IgD-negative memory B cell (primary cell): ENCODE measurements at regions not wholly inside any gene's neighbourhood (a gene's known extent, or its start where the extent isn't known, plus 50 kb on each side); places are given as distances from the start of the nearest gene placed in this dataset.
"Not testable (repeated sequence)": the region's sequence is repeated elsewhere in the genome, so short reads cannot be mapped to it uniquely, and the experiment has no call there.

Experiments
- H3K27ac Mint-ChIP-seq, 3 donors: one replicate each; pipeline ENCODE4 v1.8.0; 2020 to 2022; ENCODE audit warnings: mild to moderate bottlenecking in 3 of 3, mixed read lengths in 3 of 3, moderate library complexity in 1 of 3
- H3K27me3 Mint-ChIP-seq: one replicate; pipeline ENCODE4 v1.8.0; 2021; ENCODE audit warnings: mixed read lengths
- H3K36me3 Mint-ChIP-seq: one replicate; pipeline ENCODE4 v1.8.0; 2020; ENCODE audit warnings: mild to moderate bottlenecking, mixed read lengths
- H3K4me1 Mint-ChIP-seq, 3 donors: one replicate each; pipeline ENCODE4 v1.8.0; 2020 to 2022; ENCODE audit warnings: mixed read lengths in 3 of 3, mild to moderate bottlenecking in 1 of 3
- H3K4me3 Mint-ChIP-seq, 4 donors: one replicate each; pipeline ENCODE4 v1.8.0; 2020 to 2022; ENCODE audit warnings: mild to moderate bottlenecking in 4 of 4, mixed read lengths in 4 of 4, moderate library complexity in 3 of 4
- H3K9me3 Mint-ChIP-seq, 3 donors: one replicate each; pipeline ENCODE4 v1.8.0; 2020 to 2021; ENCODE audit warnings: mixed read lengths in 3 of 3, mild to moderate bottlenecking in 1 of 3

DNA sequence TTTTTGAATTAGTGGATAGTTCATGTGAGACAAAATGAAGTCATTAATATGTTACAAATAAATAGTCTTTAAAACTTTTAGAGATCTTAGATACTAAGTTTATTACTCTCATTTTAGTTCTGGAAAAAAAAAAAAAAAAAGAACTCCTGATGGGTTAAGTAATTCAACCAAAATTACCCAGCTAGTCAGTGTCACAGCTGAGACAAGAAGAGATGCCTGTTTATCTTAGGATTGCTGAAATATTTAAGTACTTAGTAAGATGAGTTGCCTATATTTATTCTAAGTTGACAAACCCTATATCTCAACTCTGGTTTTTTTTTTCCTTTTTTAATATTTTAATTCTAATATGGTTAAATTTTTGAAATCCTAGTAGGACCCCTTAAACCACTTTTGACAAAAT lies 781.0 kb upstream of the LRRN3 start:
- Mint-ChIP-seq H3K36me3 (no peaks in the 10 kb centered on the region), H3K4me3 (no peak overlapping the region), H3K27me3 (no peaks in the 10 kb centered on the region), H3K27ac (no peak overlapping the region), H3K9me3 (peaks cover 0 to 3% (median 0%) of the 10 kb centered on the region in 3 donors), H3K4me1 (peaks cover 0 to 1% (median 0%) of the 10 kb centered on the region in 3 donors)

DNA sequence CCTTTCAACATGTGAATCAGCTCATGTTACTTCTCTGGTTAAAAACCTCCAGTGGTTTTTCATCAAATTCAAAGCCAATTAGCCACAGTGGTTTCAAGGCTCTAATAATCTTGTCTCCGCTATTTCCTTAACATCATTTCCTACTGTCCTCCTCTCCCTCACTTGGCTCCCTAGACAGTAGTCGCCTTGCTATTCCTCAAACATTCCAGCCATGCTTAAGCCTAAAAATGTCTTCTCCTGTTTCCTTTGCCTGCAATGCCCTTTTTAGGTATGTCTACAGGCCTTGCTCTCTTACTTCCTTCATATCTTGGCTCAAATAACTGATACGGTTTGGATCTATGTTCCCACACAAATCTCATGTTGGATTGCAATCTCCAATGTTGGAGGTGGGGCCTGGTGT lies 779.4 kb upstream of the LRRN3 start:
- H3K27me3 Mint-ChIP-seq = no peaks in the 10 kb centered on the region
- no peaks in the 10 kb centered on the region for H3K36me3 Mint-ChIP-seq
- peaks cover 0 to 1% (median 0%) of the 10 kb centered on the region in 3 donors for H3K4me1 Mint-ChIP-seq
- H3K9me3 Mint-ChIP-seq = peaks cover 0 to 6% (median 3%) of the 10 kb centered on the region in 3 donors
- no peak overlapping the region for H3K27ac Mint-ChIP-seq
- no peak overlapping the region for H3K4me3 Mint-ChIP-seq

DNA sequence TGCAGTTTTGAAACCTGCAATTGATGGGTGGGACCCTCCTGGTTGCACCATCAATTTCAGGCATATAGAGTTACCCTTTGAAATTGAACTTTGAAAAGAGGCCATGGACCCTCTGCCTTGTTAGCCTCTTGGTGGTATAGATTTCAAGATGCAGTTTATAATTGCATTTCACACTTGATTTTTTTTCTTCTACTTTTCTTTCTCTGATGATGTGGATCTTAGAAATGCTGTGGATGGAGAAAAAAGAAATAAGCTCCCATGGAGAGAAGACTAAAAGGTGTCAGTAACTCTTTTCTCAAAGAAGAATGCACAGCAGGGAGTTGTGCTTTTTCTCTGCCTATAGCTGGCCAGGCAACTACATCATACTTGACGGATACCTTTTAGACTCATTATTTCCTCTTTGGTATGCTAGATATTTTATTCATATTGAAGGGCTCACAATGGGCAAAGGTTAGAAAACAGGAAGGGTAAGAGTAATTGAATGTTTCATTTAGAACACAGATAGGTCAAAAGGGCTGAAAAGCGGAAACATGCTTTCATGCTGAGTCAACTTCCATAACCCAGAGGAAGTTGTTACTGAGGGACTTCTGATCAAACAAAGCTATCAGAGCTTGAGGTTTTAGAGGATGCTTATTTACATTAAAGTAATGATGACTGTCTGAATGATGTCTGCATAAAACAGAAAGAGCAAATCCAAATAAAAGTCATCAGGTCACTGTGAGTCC lies 773.2 kb upstream of the LRRN3 start:
- no peaks in the 10 kb centered on the region for H3K36me3 Mint-ChIP-seq
- no peak overlapping the region for H3K27ac Mint-ChIP-seq
- no peaks in the 10 kb centered on the region for H3K27me3 Mint-ChIP-seq
- peaks cover 2 to 22% (median 7%) of the 10 kb centered on the region in 3 donors for H3K9me3 Mint-ChIP-seq
- H3K4me3 Mint-ChIP-seq = no peak overlapping the region
- H3K4me1 Mint-ChIP-seq = no peaks in the 10 kb centered on the region

DNA sequence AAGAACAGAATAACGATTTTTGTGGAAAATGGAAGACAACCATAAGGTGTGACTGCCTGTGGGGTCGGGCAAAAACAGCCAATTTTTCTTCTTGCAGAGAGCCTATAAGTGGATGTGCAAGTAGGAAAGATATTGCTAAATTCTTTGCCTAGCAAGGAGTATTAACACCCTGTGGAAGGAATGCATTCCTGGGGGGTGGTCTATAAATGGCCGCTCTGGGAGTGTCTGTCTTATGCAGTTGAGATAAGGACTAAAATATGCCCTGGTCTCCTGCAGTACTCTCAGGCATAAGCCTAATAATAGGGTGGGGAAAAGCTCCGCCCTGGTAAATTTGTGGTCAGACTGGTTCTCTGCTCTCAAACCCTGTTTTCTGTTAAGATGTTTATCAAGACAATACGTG lies 770.6 kb upstream of the LRRN3 start:
- not testable (repeated sequence) for H3K36me3 Mint-ChIP-seq, H3K27ac Mint-ChIP-seq, H3K27me3 Mint-ChIP-seq, H3K4me3 Mint-ChIP-seq, H3K4me1 Mint-ChIP-seq
- peaks cover 2 to 22% (median 7%) of the 10 kb centered on the region in 3 donors for H3K9me3 Mint-ChIP-seq

DNA sequence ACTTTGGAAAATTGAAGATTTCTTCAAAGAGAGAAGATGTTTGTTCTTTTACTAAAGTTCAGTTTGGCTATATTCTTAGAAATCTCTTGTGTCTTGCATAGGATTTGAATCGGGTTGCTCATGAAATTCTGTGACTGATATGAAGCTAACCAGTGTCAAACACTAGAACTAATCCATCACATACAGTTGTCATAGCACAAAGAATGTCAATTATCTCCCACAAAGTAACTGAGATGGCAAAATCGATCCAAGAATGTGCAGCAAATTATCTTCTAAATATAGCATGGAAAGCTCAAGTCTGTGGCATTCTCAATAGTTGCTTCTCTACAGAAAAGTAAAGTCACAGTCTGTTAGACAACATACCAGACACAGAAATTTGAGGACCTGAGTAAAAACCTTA lies 768.1 kb upstream of the LRRN3 start:
- H3K4me1 Mint-ChIP-seq = no peaks in the 10 kb centered on the region
- H3K27me3 Mint-ChIP-seq = no peaks in the 10 kb centered on the region
- no peak overlapping the region for H3K27ac Mint-ChIP-seq
- no peak overlapping the region for H3K4me3 Mint-ChIP-seq
- no peaks in the 10 kb centered on the region for H3K36me3 Mint-ChIP-seq
- H3K9me3 Mint-ChIP-seq = peaks cover 2 to 12% (median 3%) of the 10 kb centered on the region in 3 donors

DNA sequence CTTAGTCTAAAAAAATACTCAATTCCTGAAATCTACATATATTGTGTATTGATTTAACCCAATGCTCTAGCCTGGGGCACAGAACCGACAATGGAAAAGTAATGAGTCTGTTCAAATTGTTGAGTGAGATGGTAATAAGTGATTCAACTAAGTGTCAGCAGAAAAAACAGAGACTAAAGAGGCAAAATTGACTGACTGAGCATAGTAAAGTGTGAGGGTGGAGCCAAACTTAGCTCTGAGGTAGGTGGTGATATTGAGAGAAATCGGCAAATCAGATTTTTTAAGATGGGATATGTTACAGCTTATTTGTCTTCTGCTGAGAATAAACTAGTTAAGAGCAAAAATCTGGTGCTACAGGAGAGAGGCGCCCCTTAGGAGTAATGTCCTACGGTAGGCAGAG lies 764.0 kb upstream of the LRRN3 start:
- H3K36me3 Mint-ChIP-seq = no peaks in the 10 kb centered on the region
- no peak overlapping the region for H3K27ac Mint-ChIP-seq
- no peaks in the 10 kb centered on the region for H3K27me3 Mint-ChIP-seq
- H3K4me3 Mint-ChIP-seq = no peak overlapping the region
- H3K9me3 Mint-ChIP-seq = peaks cover 0 to 3% (median 0%) of the 10 kb centered on the region in 3 donors
- H3K4me1 Mint-ChIP-seq = no peaks in the 10 kb centered on the region

DNA sequence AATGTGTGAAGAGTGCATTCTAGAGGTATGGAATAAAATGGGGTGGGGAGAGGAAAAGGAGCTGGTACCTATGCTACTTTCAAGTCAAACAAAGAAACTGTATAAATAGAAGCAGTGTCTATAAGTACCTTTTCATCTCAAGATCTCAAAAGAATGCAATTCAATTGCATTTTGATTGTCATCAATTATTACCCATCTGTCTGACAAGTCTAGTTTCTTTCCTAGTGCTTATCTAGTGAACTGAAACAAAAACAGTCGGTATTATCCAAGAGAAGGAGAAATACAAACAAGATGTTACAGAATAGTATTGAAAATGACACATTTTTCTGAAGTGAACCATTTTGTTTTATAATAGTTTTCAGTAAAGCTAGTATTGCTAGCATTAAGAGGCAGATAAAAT lies 754.5 kb upstream of the LRRN3 start:
- H3K27ac Mint-ChIP-seq = no peak overlapping the region
- H3K27me3 Mint-ChIP-seq = no peaks in the 10 kb centered on the region
- no peak overlapping the region for H3K4me3 Mint-ChIP-seq
- H3K4me1 Mint-ChIP-seq = no peaks in the 10 kb centered on the region
- peaks cover 2 to 4% (median 4%) of the 10 kb centered on the region in 3 donors for H3K9me3 Mint-ChIP-seq
- no peaks in the 10 kb centered on the region for H3K36me3 Mint-ChIP-seq

DNA sequence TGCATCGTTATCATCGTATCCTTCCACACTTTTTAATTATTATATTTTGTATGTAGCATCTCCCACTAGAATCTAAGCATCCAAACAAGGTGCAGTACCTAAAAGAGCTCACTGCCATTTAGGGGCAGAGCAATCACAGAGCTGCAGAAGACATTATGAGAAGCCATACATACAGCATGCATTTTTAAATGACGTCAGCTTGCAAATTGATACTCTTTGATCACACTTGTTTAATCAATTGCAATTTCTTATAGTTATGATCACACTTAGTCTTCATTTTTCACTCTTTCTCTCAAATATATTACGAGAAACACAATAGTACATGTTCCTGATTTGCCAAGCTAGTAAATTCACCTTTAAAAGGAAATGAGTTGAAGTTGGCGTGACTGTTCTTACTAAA lies 753.3 kb upstream of the LRRN3 start:
- H3K4me1 Mint-ChIP-seq = no peaks in the 10 kb centered on the region
- H3K36me3 Mint-ChIP-seq = no peaks in the 10 kb centered on the region
- H3K27me3 Mint-ChIP-seq = no peaks in the 10 kb centered on the region
- no peak overlapping the region for H3K4me3 Mint-ChIP-seq
- peaks cover 2 to 4% (median 4%) of the 10 kb centered on the region in 3 donors for H3K9me3 Mint-ChIP-seq
- no peak overlapping the region for H3K27ac Mint-ChIP-seq

DNA sequence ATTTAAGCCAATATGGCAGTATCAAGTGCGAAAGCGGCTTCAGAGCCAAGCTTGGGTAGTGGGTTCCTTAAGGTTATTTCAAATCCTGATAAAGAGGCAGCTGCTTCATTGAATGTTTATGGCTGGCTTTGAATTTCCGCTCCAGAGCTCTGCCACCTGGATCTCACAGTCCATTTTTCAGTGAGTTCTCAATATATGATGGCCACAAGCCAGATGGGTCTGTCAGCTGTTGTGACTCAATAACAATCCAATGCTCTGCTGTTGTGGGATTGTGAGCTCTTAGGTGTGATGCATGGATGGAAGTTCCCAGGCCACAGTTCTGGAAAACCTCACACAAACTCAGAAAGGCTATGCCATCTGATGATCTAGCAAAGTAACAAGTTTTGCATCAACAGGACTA lies 743.8 kb upstream of the LRRN3 start:
- H3K27me3 Mint-ChIP-seq = no peaks in the 10 kb centered on the region
- H3K36me3 Mint-ChIP-seq = no peaks in the 10 kb centered on the region
- H3K9me3 Mint-ChIP-seq = peaks cover 3 to 5% (median 4%) of the 10 kb centered on the region in 3 donors
- H3K4me1 Mint-ChIP-seq = no peaks in the 10 kb centered on the region
- no peak overlapping the region for H3K27ac Mint-ChIP-seq
- H3K4me3 Mint-ChIP-seq = no peak overlapping the region

DNA sequence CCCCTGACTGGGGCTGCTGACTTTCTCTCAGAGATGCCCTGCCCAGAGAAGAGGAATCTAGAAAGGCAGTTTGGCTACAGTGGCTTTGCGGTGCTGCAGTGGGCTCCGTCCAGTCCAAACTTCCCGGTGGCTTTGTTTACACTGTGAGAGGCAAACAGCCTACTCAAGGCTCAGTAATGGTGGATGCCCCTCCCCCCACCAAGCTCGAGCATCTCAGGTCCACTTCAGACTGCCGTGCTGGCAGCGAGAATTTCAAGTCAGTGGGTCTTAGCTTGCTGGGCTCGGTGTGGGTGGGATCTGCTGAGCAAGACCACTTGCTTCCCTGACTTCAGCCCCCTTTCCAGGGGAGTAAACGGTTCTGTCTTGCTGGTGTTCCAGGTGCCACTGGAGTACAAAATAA lies 734.5 kb upstream of the LRRN3 start:
- H3K36me3 Mint-ChIP-seq = no peaks in the 10 kb centered on the region
- no peaks in the 10 kb centered on the region for H3K4me1 Mint-ChIP-seq
- H3K4me3 Mint-ChIP-seq = no peak overlapping the region
- H3K27ac Mint-ChIP-seq = no peak overlapping the region
- H3K9me3 Mint-ChIP-seq = peaks cover 0 to 11% (median 0%) of the 10 kb centered on the region in 3 donors
- no peaks in the 10 kb centered on the region for H3K27me3 Mint-ChIP-seq

DNA sequence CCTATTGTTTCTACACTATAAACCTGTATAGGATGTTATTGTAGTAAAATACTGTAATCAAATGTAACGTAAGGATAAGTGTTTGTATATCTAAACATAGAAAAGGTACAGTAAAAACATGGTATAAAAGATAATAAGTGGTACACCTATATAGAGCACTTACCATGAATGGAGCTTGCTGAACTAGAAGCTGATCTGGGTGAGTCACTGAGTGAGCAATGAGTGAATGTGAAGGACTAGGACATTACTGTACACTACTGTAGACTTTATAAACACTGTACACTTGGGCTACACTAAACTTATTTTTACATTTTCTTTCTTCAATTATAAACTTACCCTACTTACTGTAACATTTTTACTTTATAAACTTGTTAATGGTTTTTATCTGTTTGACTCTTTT lies 732.9 kb upstream of the LRRN3 start:
- Mint-ChIP-seq H3K27me3 (no peaks in the 10 kb centered on the region), H3K27ac (no peak overlapping the region), H3K4me1 (no peaks in the 10 kb centered on the region), H3K4me3 (no peak overlapping the region), H3K9me3 (peaks cover 0 to 6% (median 0%) of the 10 kb centered on the region in 3 donors), H3K36me3 (no peaks in the 10 kb centered on the region)

DNA sequence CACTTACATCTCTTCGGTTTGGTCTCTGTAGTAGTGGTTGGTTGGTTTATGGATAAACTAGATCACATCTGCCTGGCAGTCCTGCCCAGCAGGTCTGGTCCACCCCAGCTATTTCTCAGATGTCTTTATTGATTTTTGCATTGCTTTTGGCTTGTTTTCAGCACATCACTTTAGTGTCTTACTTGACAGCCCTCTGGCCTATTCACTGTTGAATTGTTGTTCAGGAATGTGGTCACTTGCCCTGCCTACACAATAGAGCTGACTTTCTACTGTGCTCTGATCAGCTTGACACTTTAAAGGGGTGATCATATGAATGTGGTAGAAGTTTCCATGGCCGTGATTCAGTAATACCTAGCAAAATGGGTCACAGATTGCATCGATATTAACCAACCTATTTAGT lies 719.2 kb upstream of the LRRN3 start:
- H3K27ac Mint-ChIP-seq = no peak overlapping the region
- H3K27me3 Mint-ChIP-seq = no peaks in the 10 kb centered on the region
- H3K4me1 Mint-ChIP-seq = no peaks in the 10 kb centered on the region
- H3K4me3 Mint-ChIP-seq = no peak overlapping the region
- H3K9me3 Mint-ChIP-seq = peaks cover 0 to 2% (median 1%) of the 10 kb centered on the region in 3 donors
- H3K36me3 Mint-ChIP-seq = peaks cover 2% of the 10 kb centered on the region

DNA sequence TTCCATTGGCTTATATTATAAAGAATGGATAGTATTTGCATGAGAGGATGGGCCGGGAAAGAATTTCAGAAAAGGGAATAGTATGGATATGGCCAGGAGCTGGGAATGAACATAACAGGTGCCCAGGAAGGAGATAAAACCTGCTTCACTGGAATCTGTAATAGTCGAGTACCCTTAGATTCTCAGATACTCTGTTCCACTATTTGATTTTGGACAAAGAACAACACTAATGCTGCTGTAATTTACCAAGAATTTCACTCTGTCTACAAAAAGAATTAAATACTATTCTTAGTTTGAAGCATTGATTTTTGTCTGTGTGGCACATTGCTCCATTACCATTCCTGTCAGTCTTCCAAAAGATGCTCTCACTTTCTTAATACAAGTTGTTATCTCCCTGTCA lies 718.2 kb upstream of the LRRN3 start:
- H3K4me3 Mint-ChIP-seq = no peak overlapping the region

DNA sequence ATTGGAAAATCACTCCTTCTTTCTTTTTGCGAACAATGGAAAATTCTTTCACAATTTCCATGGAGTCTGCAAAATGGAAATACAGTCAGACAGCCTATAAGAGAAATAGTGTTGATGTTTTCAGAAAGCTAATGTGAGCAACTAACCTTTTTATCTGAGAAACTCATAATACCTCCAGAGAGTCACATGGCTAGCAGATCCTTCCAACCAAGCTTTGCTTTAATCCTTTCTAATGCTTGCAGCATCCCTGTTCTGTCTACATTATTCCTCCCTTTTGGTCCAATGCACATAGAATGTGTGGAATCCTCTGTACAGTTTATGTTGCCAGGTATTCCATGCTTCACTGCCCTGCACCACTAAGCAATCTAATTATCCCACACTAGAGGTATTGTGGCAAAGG lies 717.5 kb upstream of the LRRN3 start:
- Mint-ChIP-seq H3K27ac (no peak overlapping the region), H3K9me3 (peaks cover 0 to 3% (median 1%) of the 10 kb centered on the region in 3 donors), H3K27me3 (no peaks in the 10 kb centered on the region), H3K4me1 (no peaks in the 10 kb centered on the region), H3K36me3 (peaks cover 2% of the 10 kb centered on the region), H3K4me3 (no peak overlapping the region)

More for the DNA sequence above, 718.2 kb upstream of the LRRN3 start:
- Mint-ChIP-seq H3K9me3 (peaks cover 0 to 3% (median 1%) of the 10 kb centered on the region in 3 donors), H3K27me3 (no peaks in the 10 kb centered on the region), H3K36me3 (peaks cover 2% of the 10 kb centered on the region), H3K27ac (no peak overlapping the region), H3K4me1 (no peaks in the 10 kb centered on the region)

DNA sequence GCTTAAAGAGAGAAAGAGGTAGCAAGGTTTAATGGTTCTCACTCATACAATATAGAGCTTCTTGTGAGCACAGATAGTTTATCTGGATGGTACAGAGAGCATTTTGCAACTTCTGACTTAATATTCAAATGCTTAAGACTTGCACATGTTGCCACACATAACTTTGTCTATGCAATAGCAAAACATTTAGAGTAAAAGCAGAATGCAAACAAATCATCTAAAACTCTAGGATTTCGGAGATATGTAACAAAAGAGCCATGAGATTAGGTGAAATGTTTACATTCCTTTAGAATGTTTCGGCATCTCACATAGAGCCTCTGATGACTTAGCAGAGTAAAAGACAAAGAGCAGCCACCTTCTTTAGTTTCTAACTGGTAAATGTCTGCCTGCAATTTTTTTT lies 717.1 kb upstream of the LRRN3 start:
- Mint-ChIP-seq H3K9me3 (peaks cover 0 to 3% (median 1%) of the 10 kb centered on the region in 3 donors), H3K27ac (no peak overlapping the region), H3K27me3 (no peaks in the 10 kb centered on the region), H3K36me3 (peaks cover 2% of the 10 kb centered on the region), H3K4me1 (no peaks in the 10 kb centered on the region), H3K4me3 (no peak overlapping the region)

DNA sequence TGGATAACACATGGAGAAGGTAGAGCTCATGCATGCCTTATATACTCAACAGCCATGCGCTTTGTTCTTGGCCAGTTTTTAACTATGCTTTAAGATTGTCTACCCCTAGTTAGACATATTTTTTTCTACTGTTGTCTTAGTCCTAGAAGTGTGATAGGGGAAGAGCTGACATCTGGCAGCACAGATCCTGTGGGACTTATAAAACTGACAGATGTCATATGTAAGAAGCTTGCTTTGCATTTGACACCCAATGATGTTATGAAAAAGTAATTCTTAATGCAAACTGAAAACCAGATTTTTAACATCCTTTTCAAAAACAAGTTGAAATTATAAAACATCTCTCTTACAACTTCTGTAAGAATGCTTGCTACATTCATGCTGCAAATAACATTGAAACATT lies 715.9 kb upstream of the LRRN3 start:
- H3K9me3 Mint-ChIP-seq = peaks cover 0 to 3% (median 1%) of the 10 kb centered on the region in 3 donors
- no peak overlapping the region for H3K27ac Mint-ChIP-seq
- no peak overlapping the region for H3K4me3 Mint-ChIP-seq
- peaks cover 2% of the 10 kb centered on the region for H3K36me3 Mint-ChIP-seq
- no peaks in the 10 kb centered on the region for H3K27me3 Mint-ChIP-seq
- no peaks in the 10 kb centered on the region for H3K4me1 Mint-ChIP-seq
